PC-9 (cell line): ENCODE measurements at regions not wholly inside any gene's neighbourhood (a gene's known extent, or its start where the extent isn't known, plus 50 kb on each side); places are given as distances from the start of the nearest gene placed in this dataset.

Source experiments
- BruUV-seq: library from RNA; stranded (reverse); fragments of 400-500 nt; replicated peaks from 2 replicates; lab custom pipeline; 2021; lab: Mats Ljungman, UMichigan
- CTCF ChIA-PET: fragments of 300-600 bp; sonication (Branson Sonifier 250); formaldehyde crosslinking; loops from one replicate; lab custom pipeline; 2022; ENCODE audit warnings: antibody characterized with exemption; lab: Charles Lee
- POLR2A ChIA-PET: fragments of 300-600 bp; sonication (Branson Sonifier 250); formaldehyde crosslinking; loops from one replicate; lab custom pipeline; 2022; ENCODE audit warnings: antibody characterized with exemption; ENCODE audit not compliant: unreplicated experiment; lab: Charles Lee
- DNase-seq, 2 experiments: peaks; one replicate each; pipeline versions ENCODE4 v3.0.0 to v3.0.0-alpha.2; 2015 to 2022; ENCODE audit warnings: mixed read lengths in 1 of 2
- H2AFZ ChIP-seq: fragments of 200-600 bp; sonication (generic); 2 replicates; pipeline ENCODE4 v1.8.1; 2017; ENCODE audit warnings: antibody characterized with exemption
- H3F3A ChIP-seq: fragments of 200-600 bp; sonication (generic); 2 replicates; pipeline ENCODE4 v1.8.1; 2017; ENCODE audit warnings: antibody characterized with exemption, mild to moderate bottlenecking, low read depth; ENCODE audit not compliant: insufficient read depth
- H3K27ac ChIP-seq: fragments of 200-600 bp; sonication (generic); 2 replicates; pipeline ENCODE4 v1.6.1; 2016; ENCODE audit warnings: mixed run types
- H3K27me3 ChIP-seq: fragments of 200-600 bp; sonication (generic); 2 replicates; pipeline ENCODE4 v1.6.1; 2016; ENCODE audit warnings: low read depth, mixed run types; ENCODE audit not compliant: insufficient read depth
- H3K36me3 ChIP-seq: fragments of 200-600 bp; sonication (generic); 2 replicates; pipeline ENCODE4 v1.6.1; 2016; ENCODE audit warnings: low read depth, mixed run types
- H3K4me1 ChIP-seq: fragments of 200-600 bp; sonication (generic); replicated peaks from 2 replicates; pipeline ENCODE4 v1.6.1; 2016; ENCODE audit warnings: mixed run types; ENCODE audit not compliant: insufficient read depth
- H3K4me2 ChIP-seq: fragments of 200-600 bp; sonication (generic); 2 replicates; pipeline ENCODE4 v1.6.1; 2017; ENCODE audit warnings: mixed run types
- H3K4me3 ChIP-seq: fragments of 200-600 bp; sonication (generic); 2 replicates; pipeline ENCODE4 v1.6.1; 2016; ENCODE audit warnings: mixed run types
- H3K79me2 ChIP-seq: fragments of 200-600 bp; sonication (generic); 2 replicates; pipeline ENCODE4 v1.6.1; 2017; ENCODE audit warnings: low read depth, mixed run types
- H3K9me2 ChIP-seq: fragments of 200-600 bp; sonication (generic); 2 replicates; pipeline ENCODE4 v1.8.1; 2017; ENCODE audit warnings: mild to moderate bottlenecking; ENCODE audit not compliant: insufficient read depth
- H3K9me3 ChIP-seq: fragments of 200-600 bp; sonication (generic); 2 replicates; pipeline ENCODE4 v1.8.1; 2016; ENCODE audit warnings: low read depth; ENCODE audit not compliant: insufficient read depth
- H4K20me1 ChIP-seq: fragments of 200-600 bp; sonication (generic); 2 replicates; pipeline ENCODE4 v1.8.1; 2017; ENCODE audit not compliant: insufficient read depth
- EZH2 ChIP-seq: fragments of 200-600 bp; sonication (generic); IDR thresholded peaks from 2 replicates; pipeline ENCODE4 v1.8.0; 2017; ENCODE audit warnings: antibody characterized with exemption, low read depth
- intact Hi-C: fragments of 100-400 bp; cut with micrococcal nuclease; formaldehyde crosslinking; loops from one replicate; pipeline ENCODE4 v1.10.0; 2022; ENCODE audit not compliant: unreplicated experiment
- TF ChIP-seq, protein P1 (sequence below): fragments of 200-600 bp; sonication (generic); conservative IDR thresholded peaks from 2 replicates; pipeline ENCODE4 v1.6.1; 2017; ENCODE audit warnings: mixed run types, antibody characterized with exemption, mild to moderate bottlenecking, moderate library complexity

DNA sequence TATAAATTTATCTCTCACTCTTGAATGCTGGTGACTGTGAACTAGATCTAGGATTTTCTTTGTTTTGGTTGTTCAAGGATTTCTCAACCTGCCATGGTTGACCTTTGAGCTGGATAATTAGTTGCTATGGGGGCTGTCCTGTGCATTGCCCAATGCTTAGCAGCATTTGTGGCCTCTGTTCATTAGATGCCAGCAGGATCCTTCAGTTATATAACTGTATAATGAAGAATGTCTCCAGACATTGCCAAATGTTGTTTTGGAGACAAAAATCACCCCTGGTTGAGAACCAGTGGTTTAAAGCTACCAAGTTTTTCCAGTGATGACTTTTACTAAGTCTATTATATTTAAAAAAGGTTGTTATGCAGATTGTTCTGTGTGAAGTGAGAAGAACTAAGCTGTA, 147.9 kb upstream of the STXBP6 start:
- Histone ChIP-seq H3K9me3 (no peaks in the 10 kb centered on the region), H3K4me3 (no peak overlapping the region), H3K36me3 (no peaks in the 10 kb centered on the region), H3K27me3 (no peaks in the 10 kb centered on the region), H3K9me2 (no peaks in the 10 kb centered on the region), H3K4me1 (no peaks in the 10 kb centered on the region), H3K4me2 (no peak overlapping the region), H3K79me2 (no peaks in the 10 kb centered on the region), H2AFZ (no peak overlapping the region), H3F3A (no peaks in the 10 kb centered on the region), H4K20me1 (no peaks in the 10 kb centered on the region), H3K27ac (no peak overlapping the region)
- no peak for TF ChIP-seq EZH2
- TF ChIP-seq, protein P1, sequence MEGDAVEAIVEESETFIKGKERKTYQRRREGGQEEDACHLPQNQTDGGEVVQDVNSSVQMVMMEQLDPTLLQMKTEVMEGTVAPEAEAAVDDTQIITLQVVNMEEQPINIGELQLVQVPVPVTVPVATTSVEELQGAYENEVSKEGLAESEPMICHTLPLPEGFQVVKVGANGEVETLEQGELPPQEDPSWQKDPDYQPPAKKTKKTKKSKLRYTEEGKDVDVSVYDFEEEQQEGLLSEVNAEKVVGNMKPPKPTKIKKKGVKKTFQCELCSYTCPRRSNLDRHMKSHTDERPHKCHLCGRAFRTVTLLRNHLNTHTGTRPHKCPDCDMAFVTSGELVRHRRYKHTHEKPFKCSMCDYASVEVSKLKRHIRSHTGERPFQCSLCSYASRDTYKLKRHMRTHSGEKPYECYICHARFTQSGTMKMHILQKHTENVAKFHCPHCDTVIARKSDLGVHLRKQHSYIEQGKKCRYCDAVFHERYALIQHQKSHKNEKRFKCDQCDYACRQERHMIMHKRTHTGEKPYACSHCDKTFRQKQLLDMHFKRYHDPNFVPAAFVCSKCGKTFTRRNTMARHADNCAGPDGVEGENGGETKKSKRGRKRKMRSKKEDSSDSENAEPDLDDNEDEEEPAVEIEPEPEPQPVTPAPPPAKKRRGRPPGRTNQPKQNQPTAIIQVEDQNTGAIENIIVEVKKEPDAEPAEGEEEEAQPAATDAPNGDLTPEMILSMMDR: no peak
- ChIA-PET POLR2A (interaction anchor here (0.6 kb wide), 1 partner anchor 21 kb away, joined by 4 read pairs; no protein-coding TSS in a partner anchor), CTCF (no interaction called here)
- intact Hi-C loops: no loop called here
- DNase-seq: no peak
- BruUV-seq: no TSS peak

- H3K9me2 ChIP-seq: no peaks in the 10 kb centered on the region
- DNase-seq: no peak
- no peak overlapping the region for H3K4me2 ChIP-seq
- no peak overlapping the region for H2AFZ ChIP-seq
- BruUV-seq: no TSS peak
- intact Hi-C loops: no loop called here
- H3K4me1 ChIP-seq: no peaks in the 10 kb centered on the region
- no peaks in the 10 kb centered on the region for H3K36me3 ChIP-seq
- no peak for TF ChIP-seq EZH2
- TF ChIP-seq, protein P1: no peak
- no peak overlapping the region for H3K27ac ChIP-seq
- no peaks in the 10 kb centered on the region for H4K20me1 ChIP-seq
- H3K9me3 ChIP-seq: no peaks in the 10 kb centered on the region
- ChIA-PET POLR2A (no interaction called here), CTCF (no interaction called here)
- no peaks in the 10 kb centered on the region for H3K27me3 ChIP-seq
- no peak overlapping the region for H3K4me3 ChIP-seq
- H3K79me2 ChIP-seq: no peaks in the 10 kb centered on the region
- no peaks in the 10 kb centered on the region for H3F3A ChIP-seq
Observed at GRCh38 chr14:25180221-25180620, 130.3 kb upstream of the STXBP6 start.

DNA sequence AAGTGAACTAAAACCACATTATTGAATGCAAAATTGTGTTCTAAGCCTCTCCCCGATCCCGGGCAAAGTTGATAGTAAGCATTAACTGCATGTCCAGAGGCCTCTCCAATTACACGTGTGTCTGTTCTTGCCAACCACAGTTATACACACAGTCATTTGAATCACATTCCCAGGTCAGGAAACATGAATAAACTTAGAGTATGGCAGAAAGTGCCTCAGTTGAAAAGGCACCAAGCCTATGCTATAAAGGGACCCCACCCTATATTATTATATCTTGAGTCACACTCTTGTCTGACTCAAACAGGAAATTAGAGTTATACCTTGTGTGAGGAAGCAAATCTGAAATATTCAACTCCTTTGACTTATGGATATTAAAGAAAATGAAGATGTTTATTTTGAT, 128.3 kb upstream of the STXBP6 start:
- TF ChIP-seq, protein P1: no peak
- no peak for TF ChIP-seq EZH2
- intact Hi-C loops: no loop called here
- H3K9me3 ChIP-seq: no peaks in the 10 kb centered on the region
- H3K4me2 ChIP-seq: no peak overlapping the region
- POLR2A ChIA-PET: interaction anchor here (0.7 kb wide), 1 partner anchor 457 kb away, joined by 3 read pairs; no protein-coding TSS in a partner anchor
- H3K27ac ChIP-seq: no peak overlapping the region
- no peaks in the 10 kb centered on the region for H3K79me2 ChIP-seq
- H4K20me1 ChIP-seq: no peaks in the 10 kb centered on the region
- H3K4me3 ChIP-seq: no peak overlapping the region
- no peaks in the 10 kb centered on the region for H3F3A ChIP-seq
- H3K36me3 ChIP-seq: no peaks in the 10 kb centered on the region
- no TSS peak for BruUV-seq
- no peaks in the 10 kb centered on the region for H3K27me3 ChIP-seq
- H2AFZ ChIP-seq: no peak overlapping the region
- no peak for DNase-seq
- CTCF ChIA-PET: no interaction called here
- H3K9me2 ChIP-seq: no peaks in the 10 kb centered on the region
- H3K4me1 ChIP-seq: no peaks in the 10 kb centered on the region
